Stimulated activated CD4-positive, alpha-beta T cell treated with anti-CD3 and anti-CD28 coated beads, Interleukin-4, amount 100 ng/mL, for 48 hours (primary cell): ENCODE measurements at regions not wholly inside any gene's neighbourhood (a gene's known extent, or its start where the extent isn't known, plus 50 kb on each side); places are given as distances from the start of the nearest gene placed in this dataset.
A peak's percentile ranks its signal among the peaks of the same experiment; 100 is the strongest.
"Not testable (repeated sequence)": the region's sequence is repeated elsewhere in the genome, so short reads cannot be mapped to it uniquely, and the experiment has no call there.

Experiments used
- DNase-seq, 2 donors: peaks; one replicate each; pipeline ENCODE4 v3.0.0-alpha.2; 2020; ENCODE audit warnings: low read depth in 2 of 2

GRCh38 chr21:34272321-34272720 is 91.5 kb upstream of the KCNE2 start:
- no peak for DNase-seq

- DNase-seq, result no peak
Measured at GRCh38 chr21:34274001-34274400, 89.8 kb upstream of the KCNE2 start.

GRCh38 chr21:34276711-34277425 is 86.9 kb upstream of the KCNE2 start:
- DNase-seq, result peak; percentile 12 to 40

GRCh38 chr21:34278451-34278850 is 85.4 kb upstream of the KCNE2 start:
- DNase-seq, result no peak

- no peak for DNase-seq
Measured at GRCh38 chr21:34279285-34279684, 84.5 kb upstream of the KCNE2 start.

GRCh38 chr21:34279883-34280282 is 83.9 kb upstream of the KCNE2 start:
- no peak for DNase-seq

- no peak for DNase-seq
Measured at GRCh38 chr21:34280389-34280795, 83.4 kb upstream of the KCNE2 start.

- DNase-seq, result no peak
Measured at GRCh38 chr21:34280959-34281358, 82.8 kb upstream of the KCNE2 start.

GRCh38 chr21:34282223-34282622 is 81.6 kb upstream of the KCNE2 start:
- no peak for DNase-seq

- no peak for DNase-seq
Measured at GRCh38 chr21:34284666-34285065, 79.1 kb upstream of the KCNE2 start.

- DNase-seq, result not testable (repeated sequence)
Measured at GRCh38 chr21:34288042-34288441, 75.8 kb upstream of the KCNE2 start.

GRCh38 chr21:34289856-34290255 is 74.0 kb upstream of the KCNE2 start:
- DNase-seq, result no peak

- no peak for DNase-seq
Measured at GRCh38 chr21:34296878-34297277, 66.9 kb upstream of the KCNE2 start.

GRCh38 chr21:34298534-34299167 is 65.2 kb upstream of the KCNE2 start:
- no peak for DNase-seq

- no peak for DNase-seq
Measured at GRCh38 chr21:34299168-34299539, 64.7 kb upstream of the KCNE2 start.

- no peak for DNase-seq
Measured at GRCh38 chr21:34302521-34302920, 61.3 kb upstream of the KCNE2 start.

- DNase-seq, result no peak
Measured at GRCh38 chr21:34305605-34306604, 57.9 kb upstream of the KCNE2 start.

GRCh38 chr21:34307991-34308532 is 55.7 kb upstream of the KCNE2 start:
- no peak for DNase-seq

- DNase-seq, result no peak
Measured at GRCh38 chr21:34311561-34312330, 52.1 kb upstream of the KCNE2 start.

GRCh38 chr21:34313116-34313515 is 50.7 kb upstream of the KCNE2 start:
- no peak for DNase-seq
